ENCODE measurements at regions not wholly inside any gene's neighbourhood (a gene's known extent, or its start where the extent isn't known, plus 50 kb on each side); places are given as distances from the start of the nearest gene placed in this dataset.

- no peak for TF ChIP-seq TEAD4 (IDR thresholded peaks at IDR 0.05; ENCODE audit: low read depth, low read length)
- no peak for TF ChIP-seq SAP30 (IDR thresholded peaks at IDR 0.05; ENCODE audit: insufficient read depth, insufficient replicate concordance, low read length)
- TF ChIP-seq EP300 (IDR thresholded peaks at IDR 0.05; ENCODE audit: borderline replicate concordance in 1 of 2, low read depth in 2 of 2, low read length in 2 of 2) = no peak
- no peak for TF ChIP-seq JUN (IDR thresholded peaks at IDR 0.05; ENCODE audit: low read depth, low read length)
- no peak for TF ChIP-seq SUZ12 (IDR thresholded peaks at IDR 0.05; ENCODE audit: low read length)
- TF ChIP-seq CREB1 (IDR thresholded peaks at IDR 0.05) = no peak
- no peak for TF ChIP-seq RAD21 (IDR thresholded peaks at IDR 0.05 in 1 of 2, conservative IDR thresholded peaks at IDR 0.05 in 1 of 2; ENCODE audit: low read depth in 2 of 2, low read length in 2 of 2)
- TF ChIP-seq SRF (IDR thresholded peaks at IDR 0.05; ENCODE audit: low read depth, low read length) = no peak
- no peak for TF ChIP-seq NRF1 (IDR thresholded peaks at IDR 0.05; ENCODE audit: low read depth, low read length)
- no peak for TF ChIP-seq KDM5A (IDR thresholded peaks at IDR 0.05; ENCODE audit: low read length)
- TF ChIP-seq RNF2 (IDR thresholded peaks at IDR 0.05; ENCODE audit: borderline replicate concordance, low read depth, low read length, missing control alignments, poor library complexity, severe bottlenecking) = no peak
Observed at GRCh38 chr16:65181071-65181561, 59.3 kb upstream of the CDH11 start (continued).

All from H1 (cell line).